Mesothelial cell of epicardium (in vitro differentiated cells): ENCODE measurements at regions not wholly inside any gene's neighbourhood (a gene's known extent, or its start where the extent isn't known, plus 50 kb on each side); places are given as distances from the start of the nearest gene placed in this dataset.

Experiments used
- DNase-seq, 2 experiments: peaks; one replicate each; pipeline ENCODE4 v3.0.0; 2021; ENCODE audit warnings: low spot score in 2 of 2; ENCODE audit not compliant: unreplicated experiment in 2 of 2
- H3K27ac Mint-ChIP-seq: 2 replicates; pipeline ENCODE4 v1.8.0; 2021; ENCODE audit warnings: mixed read lengths
- H3K27me3 Mint-ChIP-seq: 2 replicates; pipeline ENCODE4 v1.8.0; 2021; ENCODE audit warnings: low read depth, mixed read lengths
- H3K36me3 Mint-ChIP-seq: 2 replicates; pipeline ENCODE4 v1.8.0; 2021; ENCODE audit warnings: mixed read lengths
- H3K4me1 Mint-ChIP-seq: 2 replicates; pipeline ENCODE4 v1.8.0; 2021; ENCODE audit warnings: mixed read lengths
- H3K4me3 Mint-ChIP-seq: 2 replicates; pipeline ENCODE4 v1.8.0; 2021; ENCODE audit warnings: mild to moderate bottlenecking, moderate library complexity, mixed read lengths
- H3K9me3 Mint-ChIP-seq: 2 replicates; pipeline ENCODE4 v1.8.0; 2021; ENCODE audit warnings: mixed read lengths
- TF ChIP-seq, protein P1 (sequence below): fragments of 200-600 bp; sonication (generic); IDR thresholded peaks from one replicate; pipeline ENCODE4 v1.5.0; 2021; ENCODE audit warnings: antibody characterized with exemption; ENCODE audit not compliant: unreplicated experiment

- Mint-ChIP-seq H3K27ac (no peak overlapping the region), H3K9me3 (no peaks in the 10 kb centered on the region), H3K4me1 (no peaks in the 10 kb centered on the region), H3K36me3 (no peaks in the 10 kb centered on the region), H3K27me3 (peaks cover 12% of the 10 kb centered on the region), H3K4me3 (no peak overlapping the region)
- TF ChIP-seq, protein P1, sequence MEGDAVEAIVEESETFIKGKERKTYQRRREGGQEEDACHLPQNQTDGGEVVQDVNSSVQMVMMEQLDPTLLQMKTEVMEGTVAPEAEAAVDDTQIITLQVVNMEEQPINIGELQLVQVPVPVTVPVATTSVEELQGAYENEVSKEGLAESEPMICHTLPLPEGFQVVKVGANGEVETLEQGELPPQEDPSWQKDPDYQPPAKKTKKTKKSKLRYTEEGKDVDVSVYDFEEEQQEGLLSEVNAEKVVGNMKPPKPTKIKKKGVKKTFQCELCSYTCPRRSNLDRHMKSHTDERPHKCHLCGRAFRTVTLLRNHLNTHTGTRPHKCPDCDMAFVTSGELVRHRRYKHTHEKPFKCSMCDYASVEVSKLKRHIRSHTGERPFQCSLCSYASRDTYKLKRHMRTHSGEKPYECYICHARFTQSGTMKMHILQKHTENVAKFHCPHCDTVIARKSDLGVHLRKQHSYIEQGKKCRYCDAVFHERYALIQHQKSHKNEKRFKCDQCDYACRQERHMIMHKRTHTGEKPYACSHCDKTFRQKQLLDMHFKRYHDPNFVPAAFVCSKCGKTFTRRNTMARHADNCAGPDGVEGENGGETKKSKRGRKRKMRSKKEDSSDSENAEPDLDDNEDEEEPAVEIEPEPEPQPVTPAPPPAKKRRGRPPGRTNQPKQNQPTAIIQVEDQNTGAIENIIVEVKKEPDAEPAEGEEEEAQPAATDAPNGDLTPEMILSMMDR: no peak
- DNase-seq: no peak
These were observed 135.9 kb upstream of the SHISA6 start for GRCh38 chr17:11105141-11105540.

GRCh38 chr17:11097121-11097520, 143.9 kb upstream of the SHISA6 start:
- no peak for DNase-seq
- H3K27me3 Mint-ChIP-seq: no peaks in the 10 kb centered on the region
- H3K4me1 Mint-ChIP-seq: no peaks in the 10 kb centered on the region
- H3K9me3 Mint-ChIP-seq: no peaks in the 10 kb centered on the region
- TF ChIP-seq, protein P1: no peak
- no peak overlapping the region for H3K4me3 Mint-ChIP-seq
- no peaks in the 10 kb centered on the region for H3K36me3 Mint-ChIP-seq
- H3K27ac Mint-ChIP-seq: no peak overlapping the region

GRCh38 chr17:11094331-11094730, 146.7 kb upstream of the SHISA6 start:
- Mint-ChIP-seq H3K27me3 (peaks cover 4% of the 10 kb centered on the region), H3K36me3 (no peaks in the 10 kb centered on the region), H3K27ac (no peak overlapping the region), H3K4me3 (no peak overlapping the region), H3K4me1 (no peaks in the 10 kb centered on the region), H3K9me3 (no peaks in the 10 kb centered on the region)
- DNase-seq: no peak
- TF ChIP-seq, protein P1: no peak

- Mint-ChIP-seq H3K4me1 (peaks cover 1% of the 10 kb centered on the region), H3K9me3 (peaks cover 5% of the 10 kb centered on the region), H3K36me3 (no peaks in the 10 kb centered on the region), H3K27me3 (peaks cover 11% of the 10 kb centered on the region), H3K27ac (no peak overlapping the region), H3K4me3 (no peak overlapping the region)
- no peak for DNase-seq
- TF ChIP-seq, protein P1: no peak
These were observed 154.2 kb upstream of the SHISA6 start for GRCh38 chr17:11086646-11087340.

- H3K4me1 Mint-ChIP-seq: peaks cover 1% of the 10 kb centered on the region
- peaks cover 7% of the 10 kb centered on the region for H3K27me3 Mint-ChIP-seq
- no peaks in the 10 kb centered on the region for H3K36me3 Mint-ChIP-seq
- peaks cover 1% of the 10 kb centered on the region for H3K9me3 Mint-ChIP-seq
- DNase-seq: no peak
- TF ChIP-seq, protein P1: no peak
- no peak overlapping the region for H3K4me3 Mint-ChIP-seq
- no peak overlapping the region for H3K27ac Mint-ChIP-seq
These were observed 158.5 kb upstream of the SHISA6 start for GRCh38 chr17:11082559-11082958.
